ENCODE measurements at regions not wholly inside any gene's neighbourhood (a gene's known extent, or its start where the extent isn't known, plus 50 kb on each side); places are given as distances from the start of the nearest gene placed in this dataset.

GRCh38 chr2:195408196-195408595 is 248.8 kb upstream of the SLC39A10 start:
- TF ChIP-seq POLR2A (IDR thresholded peaks at IDR 0.05; ENCODE audit: control extremely low read depth in 1 of 2, low read depth in 2 of 2, low read length in 2 of 2) = no peak
- no peak for TF ChIP-seq CTCF (IDR thresholded peaks at IDR 0.05; ENCODE audit: control extremely low read depth in 1 of 3, insufficient read depth in 1 of 3, low read depth in 1 of 3, low read length in 3 of 3)
- TF ChIP-seq ZNF274 (IDR thresholded peaks at IDR 0.05; ENCODE audit: borderline replicate concordance, extremely low read depth, low read length) = no peak
- no peak for TF ChIP-seq CHD1 (IDR thresholded peaks at IDR 0.05; ENCODE audit: low read depth, low read length)
- TF ChIP-seq EP300 (IDR thresholded peaks at IDR 0.05; ENCODE audit: borderline replicate concordance in 1 of 2, low read depth in 2 of 2, low read length in 2 of 2) = no peak
- no peak for TF ChIP-seq EGR1 (IDR thresholded peaks at IDR 0.05; ENCODE audit: borderline replicate concordance, low read depth, low read length)
- TF ChIP-seq EZH2 (IDR thresholded peaks at IDR 0.05; ENCODE audit: low read depth, low read length, severe bottlenecking) = no peak
- TF ChIP-seq GABPA (IDR thresholded peaks at IDR 0.05; ENCODE audit: borderline replicate concordance, insufficient read depth, low read length) = no peak
- TF ChIP-seq USF2 (IDR thresholded peaks at IDR 0.05; ENCODE audit: low read length) = no peak
- no peak for TF ChIP-seq JUN (IDR thresholded peaks at IDR 0.05; ENCODE audit: low read depth, low read length)
